ENCODE measurements at regions not wholly inside any gene's neighbourhood (a gene's known extent, or its start where the extent isn't known, plus 50 kb on each side); places are given as distances from the start of the nearest gene placed in this dataset.

GRCh38 chr7:124457841-124458240 lies 307.8 kb downstream of the GPR37 start:
- in situ Hi-C loops (cut with HindIII; ENCODE audit: low pct_unique_long_range_greater_than_20kb, low sequenced_read_pairs) = no loop called here
- DNase-seq (ENCODE audit: low read depth) = no peak

GRCh38 chr7:124456286-124456685 lies 309.3 kb downstream of the GPR37 start:
- no peak for DNase-seq (ENCODE audit: low read depth)

GRCh38 chr7:124452186-124452585 lies 313.4 kb downstream of the GPR37 start:
- in situ Hi-C loops (cut with HindIII; ENCODE audit: low pct_unique_long_range_greater_than_20kb, low sequenced_read_pairs) = no loop called here
- DNase-seq (ENCODE audit: low read depth) = no peak

More at GRCh38 chr7:124456286-124456685, 309.3 kb downstream of the GPR37 start:
- in situ Hi-C loops (cut with HindIII; ENCODE audit: low pct_unique_long_range_greater_than_20kb, low sequenced_read_pairs) = no loop called here

GRCh38 chr7:124449896-124450295 lies 315.7 kb downstream of the GPR37 start:
- no peak for DNase-seq (ENCODE audit: low read depth)
- in situ Hi-C loops (cut with HindIII; ENCODE audit: low pct_unique_long_range_greater_than_20kb, low sequenced_read_pairs) = no loop called here

- no peak for DNase-seq (ENCODE audit: low read depth)
- in situ Hi-C loops (cut with HindIII; ENCODE audit: low pct_unique_long_range_greater_than_20kb, low sequenced_read_pairs) = no loop called here
These were observed 320.7 kb downstream of the GPR37 start for GRCh38 chr7:124444696-124445480.

GRCh38 chr7:124443762-124444161 lies 321.8 kb downstream of the GPR37 start:
- in situ Hi-C loops (cut with HindIII; ENCODE audit: low pct_unique_long_range_greater_than_20kb, low sequenced_read_pairs) = no loop called here
- DNase-seq (ENCODE audit: low read depth) = no peak

- in situ Hi-C loops (cut with HindIII; ENCODE audit: low pct_unique_long_range_greater_than_20kb, low sequenced_read_pairs) = no loop called here
- DNase-seq (ENCODE audit: low read depth) = no peak
These were observed 325.5 kb downstream of the GPR37 start for GRCh38 chr7:124440081-124440480.

GRCh38 chr7:124432009-124432578 lies 333.5 kb downstream of the GPR37 start:
- in situ Hi-C loops (cut with HindIII; ENCODE audit: low pct_unique_long_range_greater_than_20kb, low sequenced_read_pairs) = no loop called here
- DNase-seq (ENCODE audit: low read depth) = no peak

- DNase-seq (ENCODE audit: low read depth) = no peak
- in situ Hi-C loops (cut with HindIII; ENCODE audit: low pct_unique_long_range_greater_than_20kb, low sequenced_read_pairs) = no loop called here
These were observed 335.7 kb downstream of the GPR37 start for GRCh38 chr7:124429923-124430322.

- in situ Hi-C loops (cut with HindIII; ENCODE audit: low pct_unique_long_range_greater_than_20kb, low sequenced_read_pairs) = no loop called here
- DNase-seq (ENCODE audit: low read depth) = no peak
These were observed 336.8 kb downstream of the GPR37 start for GRCh38 chr7:124428781-124429180.

GRCh38 chr7:124426621-124427020 lies 339.0 kb downstream of the GPR37 start:
- DNase-seq (ENCODE audit: low read depth) = no peak
- in situ Hi-C loops (cut with HindIII; ENCODE audit: low pct_unique_long_range_greater_than_20kb, low sequenced_read_pairs) = no loop called here

GRCh38 chr7:124423863-124424262 lies 341.7 kb downstream of the GPR37 start:
- DNase-seq (ENCODE audit: low read depth) = no peak
- in situ Hi-C loops (cut with HindIII; ENCODE audit: low pct_unique_long_range_greater_than_20kb, low sequenced_read_pairs) = no loop called here

GRCh38 chr7:124422081-124422480 lies 343.5 kb downstream of the GPR37 start:
- DNase-seq (ENCODE audit: low read depth) = no peak
- in situ Hi-C loops (cut with HindIII; ENCODE audit: low pct_unique_long_range_greater_than_20kb, low sequenced_read_pairs) = no loop called here

- in situ Hi-C loops (cut with HindIII; ENCODE audit: low pct_unique_long_range_greater_than_20kb, low sequenced_read_pairs) = no loop called here
These were observed 345.2 kb downstream of the GPR37 start for GRCh38 chr7:124420367-124420766.

GRCh38 chr7:124413029-124413428 lies 352.6 kb downstream of the GPR37 start:
- in situ Hi-C loops (cut with HindIII; ENCODE audit: low pct_unique_long_range_greater_than_20kb, low sequenced_read_pairs) = no loop called here
- DNase-seq (ENCODE audit: low read depth) = no peak

More at GRCh38 chr7:124420367-124420766, 345.2 kb downstream of the GPR37 start:
- no peak for DNase-seq (ENCODE audit: low read depth)

- in situ Hi-C loops (cut with HindIII; ENCODE audit: low pct_unique_long_range_greater_than_20kb, low sequenced_read_pairs) = no loop called here
- DNase-seq (ENCODE audit: low read depth) = no peak
These were observed 353.1 kb downstream of the GPR37 start for GRCh38 chr7:124412531-124412930.

GRCh38 chr7:124411796-124412195 lies 353.8 kb downstream of the GPR37 start:
- DNase-seq (ENCODE audit: low read depth) = no peak
- in situ Hi-C loops (cut with HindIII; ENCODE audit: low pct_unique_long_range_greater_than_20kb, low sequenced_read_pairs) = no loop called here

- in situ Hi-C loops (cut with HindIII; ENCODE audit: low pct_unique_long_range_greater_than_20kb, low sequenced_read_pairs) = no loop called here
- DNase-seq (ENCODE audit: low read depth) = no peak
These were observed 362.0 kb downstream of the GPR37 start for GRCh38 chr7:124403587-124403986.

- no peak for DNase-seq (ENCODE audit: low read depth)
- in situ Hi-C loops (cut with HindIII; ENCODE audit: low pct_unique_long_range_greater_than_20kb, low sequenced_read_pairs) = no loop called here
These were observed 362.5 kb downstream of the GPR37 start for GRCh38 chr7:124403112-124403511.

GRCh38 chr7:124399941-124400340 lies 365.7 kb downstream of the GPR37 start:
- in situ Hi-C loops (cut with HindIII; ENCODE audit: low pct_unique_long_range_greater_than_20kb, low sequenced_read_pairs) = no loop called here

More at GRCh38 chr7:124399941-124400340, 365.7 kb downstream of the GPR37 start:
- DNase-seq (ENCODE audit: low read depth) = peak; percentile 14

Data from Caki2 (cell line).